ENCODE measurements at regions not wholly inside any gene's neighbourhood (a gene's known extent, or its start where the extent isn't known, plus 50 kb on each side); places are given as distances from the start of the nearest gene placed in this dataset.

- TF ChIP-seq CTCF (IDR thresholded peaks at IDR 0.05) (no peak), POLR2A (IDR thresholded peaks at IDR 0.05) (no peak), POLR2AphosphoS5 (IDR thresholded peaks at IDR 0.05) (no peak), EP300 (IDR thresholded peaks at IDR 0.05) (no peak)
Observed at GRCh38 chr6:4287811-4288244, 152.5 kb upstream of the ECI2 start.

Measured in stomach (tissue), 4 donors.